GM19025 (cell line): ENCODE measurements at regions not wholly inside any gene's neighbourhood (a gene's known extent, or its start where the extent isn't known, plus 50 kb on each side); places are given as distances from the start of the nearest gene placed in this dataset.
A peak's percentile ranks its signal among the peaks of the same experiment; 100 is the strongest.

Experiments
- ATAC-seq: cut with Tn5 transposase; IDR thresholded peaks from one replicate; pipeline ENCODE4 v1.9.1; 2021; ENCODE audit warnings: mild to moderate bottlenecking, low read depth, moderate library complexity; ENCODE audit not compliant: unreplicated experiment

- ATAC-seq, result no peak
Observed at GRCh38 chr22:48104766-48105165, 1342.3 kb downstream of the TBC1D22A start.

- ATAC-seq, result no peak
Observed at GRCh38 chr22:48104102-48104738, 1341.8 kb downstream of the TBC1D22A start.

- ATAC-seq, result no peak
Observed at GRCh38 chr22:48103126-48103875, 1340.9 kb downstream of the TBC1D22A start.

GRCh38 chr22:48102581-48102980 lies 1340.1 kb downstream of the TBC1D22A start:
- ATAC-seq, result no peak

- ATAC-seq, result no peak
Observed at GRCh38 chr22:48101704-48102103, 1339.3 kb downstream of the TBC1D22A start.

GRCh38 chr22:48100685-48101417 lies 1338.4 kb downstream of the TBC1D22A start:
- ATAC-seq, result no peak

- no peak for ATAC-seq
Observed at GRCh38 chr22:48099671-48100070, 1337.2 kb downstream of the TBC1D22A start.

GRCh38 chr22:48099251-48099650 lies 1336.8 kb downstream of the TBC1D22A start:
- ATAC-seq, result no peak

GRCh38 chr22:48098921-48099245 lies 1336.4 kb downstream of the TBC1D22A start:
- ATAC-seq, result peak; percentile 13

GRCh38 chr22:48098243-48098920 lies 1335.9 kb downstream of the TBC1D22A start:
- peak; percentile 76 for ATAC-seq

GRCh38 chr22:48097723-48098122 lies 1335.3 kb downstream of the TBC1D22A start:
- ATAC-seq, result no peak

GRCh38 chr22:48096851-48097665 lies 1334.6 kb downstream of the TBC1D22A start:
- no peak for ATAC-seq

GRCh38 chr22:48096411-48096810 lies 1334.0 kb downstream of the TBC1D22A start:
- ATAC-seq, result no peak

GRCh38 chr22:48093981-48094380 lies 1331.5 kb downstream of the TBC1D22A start:
- no peak for ATAC-seq

- no peak for ATAC-seq
Observed at GRCh38 chr22:48092866-48093265, 1330.4 kb downstream of the TBC1D22A start.

GRCh38 chr22:48091656-48092223 lies 1329.3 kb downstream of the TBC1D22A start:
- no peak for ATAC-seq

GRCh38 chr22:48091060-48091650 lies 1328.7 kb downstream of the TBC1D22A start:
- ATAC-seq, result no peak

- no peak for ATAC-seq
Observed at GRCh38 chr22:48090332-48090672, 1327.9 kb downstream of the TBC1D22A start.

GRCh38 chr22:48089601-48090331 lies 1327.3 kb downstream of the TBC1D22A start:
- ATAC-seq, result no peak
